SK-N-SH treated with all-trans-retinoic acid at 6 μM for 48 hours (cell line): ENCODE measurements at regions not wholly inside any gene's neighbourhood (a gene's known extent, or its start where the extent isn't known, plus 50 kb on each side); places are given as distances from the start of the nearest gene placed in this dataset.

Source experiments
- ATAC-seq: fragments of 200-7000 bp; cut with Tn5 transposase; 3 replicates; pipeline ENCODE4 v1.9.1; 2020; ENCODE audit warnings: mild to moderate bottlenecking, moderate library complexity
- ARNTL ChIP-seq: fragments of 450-650 bp; formaldehyde crosslinking; IDR thresholded peaks from 2 replicates; pipeline ENCODE4 v1.5.0; 2020; ENCODE audit warnings: low read depth, mild to moderate bottlenecking, moderate library complexity, borderline replicate concordance
- BACH2 ChIP-seq: fragments of 250-450 bp; sonication (Bioruptor Pico); IDR thresholded peaks from 2 replicates; pipeline ENCODE4 v1.9.0; 2021; ENCODE audit warnings: mild to moderate bottlenecking, borderline replicate concordance
- CREB5 ChIP-seq: fragments of 250-450 bp; sonication (Bioruptor Pico); IDR thresholded peaks from 2 replicates; pipeline ENCODE4 v1.5.1; 2020; ENCODE audit warnings: low read depth, mild to moderate bottlenecking, moderate library complexity
- CSDC2 ChIP-seq: fragments of 250-450 bp; sonication (Bioruptor Pico); IDR thresholded peaks from 2 replicates; pipeline ENCODE4 v1.5.0; 2020; ENCODE audit warnings: mild to moderate bottlenecking, moderate library complexity
- ESRRG ChIP-seq: fragments of 250-450 bp; sonication (Bioruptor Pico); IDR thresholded peaks from 2 replicates; pipeline ENCODE4 v1.6.1; 2021; ENCODE audit warnings: mild to moderate bottlenecking
- GLIS3 ChIP-seq: fragments of 250-450 bp; sonication (Bioruptor Pico); IDR thresholded peaks from 2 replicates; pipeline ENCODE4 v1.5.0; 2020; ENCODE audit warnings: mild to moderate bottlenecking, moderate library complexity
- ISL1 ChIP-seq: fragments of 250-450 bp; sonication (Bioruptor Pico); IDR thresholded peaks from 2 replicates; pipeline ENCODE4 v2.1.2; 2022; ENCODE audit warnings: mild to moderate bottlenecking, moderate library complexity
- OSR1 ChIP-seq: fragments of 250-450 bp; sonication (Bioruptor Pico); IDR thresholded peaks from 2 replicates; pipeline ENCODE4 v1.8.0; 2022; ENCODE audit warnings: moderate library complexity, mild to moderate bottlenecking, inconsistent platforms
- PATZ1 ChIP-seq: fragments of 250-450 bp; sonication (Bioruptor Pico); IDR thresholded peaks from 2 replicates; pipeline ENCODE4 v1.8.0; 2020; ENCODE audit warnings: mild to moderate bottlenecking, moderate library complexity, borderline replicate concordance
- POU6F1 ChIP-seq: fragments of 250-450 bp; sonication (Bioruptor Pico); IDR thresholded peaks from 2 replicates; pipeline ENCODE4 v1.8.0; 2021; ENCODE audit warnings: low read depth, mild to moderate bottlenecking, moderate library complexity, borderline replicate concordance
- PPARA ChIP-seq: fragments of 250-450 bp; sonication (Bioruptor Pico); IDR thresholded peaks from 2 replicates; pipeline ENCODE4 v1.5.0; 2020; ENCODE audit warnings: mild to moderate bottlenecking, borderline replicate concordance
- RARB ChIP-seq: fragments of 250-450 bp; sonication (Bioruptor Pico); IDR thresholded peaks from 2 replicates; pipeline ENCODE4 v1.8.0; 2021; ENCODE audit warnings: mild to moderate bottlenecking, moderate library complexity
- SNAI2 ChIP-seq: fragments of 250-450 bp; sonication (Bioruptor Pico); IDR thresholded peaks from 2 replicates; pipeline ENCODE4 v1.5.0; 2020; ENCODE audit warnings: mild to moderate bottlenecking, moderate library complexity
- TCF4 ChIP-seq: fragments of 250-450 bp; sonication (Bioruptor Pico); IDR thresholded peaks from 2 replicates; pipeline ENCODE4 v1.8.0; 2021; ENCODE audit warnings: mild to moderate bottlenecking, moderate library complexity, borderline replicate concordance
- TOX ChIP-seq: fragments of 250-450 bp; sonication (Bioruptor Pico); IDR thresholded peaks from 2 replicates; pipeline ENCODE4 v1.8.0; 2021; ENCODE audit warnings: mild to moderate bottlenecking, moderate library complexity, borderline replicate concordance
- ZC3H10 ChIP-seq: fragments of 250-450 bp; sonication (Bioruptor Pico); IDR thresholded peaks from 2 replicates; pipeline ENCODE4 v1.5.1; 2021; ENCODE audit warnings: mild to moderate bottlenecking, moderate library complexity
- ZFP3 ChIP-seq: fragments of 250-450 bp; sonication (Bioruptor Pico); IDR thresholded peaks from 2 replicates; pipeline ENCODE4 v1.5.0; 2020; ENCODE audit warnings: mild to moderate bottlenecking, moderate library complexity
- ZFP30 ChIP-seq: fragments of 450-650 bp; formaldehyde crosslinking; IDR thresholded peaks from 2 replicates; pipeline ENCODE4 v1.5.0; 2022; ENCODE audit warnings: mild to moderate bottlenecking, moderate library complexity
- ZNF565 ChIP-seq: fragments of 450-650 bp; formaldehyde crosslinking; conservative IDR thresholded peaks from 2 replicates; pipeline ENCODE4 v1.5.0; 2020; ENCODE audit warnings: low read depth, mild to moderate bottlenecking, moderate library complexity
- ZNF70 ChIP-seq: fragments of 450-650 bp; formaldehyde crosslinking; IDR thresholded peaks from 2 replicates; pipeline ENCODE4 v1.5.0; 2020; ENCODE audit warnings: mild to moderate bottlenecking, moderate library complexity
- ZNF8 ChIP-seq: fragments of 450-650 bp; formaldehyde crosslinking; IDR thresholded peaks from 2 replicates; pipeline ENCODE4 v1.5.0; 2020; ENCODE audit warnings: mild to moderate bottlenecking, moderate library complexity

- TF ChIP-seq SNAI2 (CRISPR knock-in tag) (no peak), ARNTL (CRISPR knock-in tag) (no peak), POU6F1 (no peak), ZNF70 (CRISPR knock-in tag) (no peak), ZC3H10 (CRISPR knock-in tag) (no peak), ZNF565 (CRISPR knock-in tag) (no peak), PATZ1 (CRISPR knock-in tag) (no peak), ZFP3 (no peak), PPARA (no peak), CREB5 (CRISPR knock-in tag) (no peak), ZNF8 (CRISPR knock-in tag) (no peak)
- no peak for ATAC-seq
These were observed 121.7 kb downstream of the NREP start for GRCh38 chr5:111635151-111635902.

- no peak for TF ChIP-seq ZNF70 (CRISPR knock-in tag)
- TF ChIP-seq ESRRG = no peak
- no peak for TF ChIP-seq CSDC2
- no peak for TF ChIP-seq ZC3H10 (CRISPR knock-in tag)
- TF ChIP-seq ZFP3 = no peak
- TF ChIP-seq PPARA = no peak
- TF ChIP-seq RARB (CRISPR knock-in tag) = no peak
- TF ChIP-seq ZNF8 (CRISPR knock-in tag) = no peak
- TF ChIP-seq ZNF565 (CRISPR knock-in tag) = no peak
- no peak for TF ChIP-seq BACH2
- TF ChIP-seq GLIS3 (CRISPR knock-in tag) = no peak
- no peak for TF ChIP-seq ARNTL (CRISPR knock-in tag)
- TF ChIP-seq ISL1 (CRISPR knock-in tag) = no peak
- TF ChIP-seq CREB5 (CRISPR knock-in tag) = no peak
- TF ChIP-seq ZFP30 (CRISPR knock-in tag) = no peak
- TF ChIP-seq PATZ1 (CRISPR knock-in tag) = no peak
- TF ChIP-seq OSR1 = no peak
- TF ChIP-seq POU6F1 = no peak
- TF ChIP-seq SNAI2 (CRISPR knock-in tag) = no peak
- TF ChIP-seq TCF4 = no peak
- no peak for ATAC-seq
These were observed 119.0 kb upstream of the STARD4 start for GRCh38 chr5:111631328-111631727.

GRCh38 chr5:111628901-111629300 is 116.6 kb upstream of the STARD4 start:
- no peak for ATAC-seq
- TF ChIP-seq TCF4 = no peak
- TF ChIP-seq CREB5 (CRISPR knock-in tag) = no peak
- TF ChIP-seq ZC3H10 (CRISPR knock-in tag) = no peak
- no peak for TF ChIP-seq PATZ1 (CRISPR knock-in tag)
- no peak for TF ChIP-seq TOX
- no peak for TF ChIP-seq OSR1
- no peak for TF ChIP-seq PPARA
- TF ChIP-seq ZFP3 = no peak
- no peak for TF ChIP-seq ZNF8 (CRISPR knock-in tag)
- TF ChIP-seq GLIS3 (CRISPR knock-in tag) = no peak
- no peak for TF ChIP-seq ZFP30 (CRISPR knock-in tag)
- TF ChIP-seq POU6F1 = no peak
- no peak for TF ChIP-seq ARNTL (CRISPR knock-in tag)
